ENCODE measurements at regions not wholly inside any gene's neighbourhood (a gene's known extent, or its start where the extent isn't known, plus 50 kb on each side); places are given as distances from the start of the nearest gene placed in this dataset.

DNA sequence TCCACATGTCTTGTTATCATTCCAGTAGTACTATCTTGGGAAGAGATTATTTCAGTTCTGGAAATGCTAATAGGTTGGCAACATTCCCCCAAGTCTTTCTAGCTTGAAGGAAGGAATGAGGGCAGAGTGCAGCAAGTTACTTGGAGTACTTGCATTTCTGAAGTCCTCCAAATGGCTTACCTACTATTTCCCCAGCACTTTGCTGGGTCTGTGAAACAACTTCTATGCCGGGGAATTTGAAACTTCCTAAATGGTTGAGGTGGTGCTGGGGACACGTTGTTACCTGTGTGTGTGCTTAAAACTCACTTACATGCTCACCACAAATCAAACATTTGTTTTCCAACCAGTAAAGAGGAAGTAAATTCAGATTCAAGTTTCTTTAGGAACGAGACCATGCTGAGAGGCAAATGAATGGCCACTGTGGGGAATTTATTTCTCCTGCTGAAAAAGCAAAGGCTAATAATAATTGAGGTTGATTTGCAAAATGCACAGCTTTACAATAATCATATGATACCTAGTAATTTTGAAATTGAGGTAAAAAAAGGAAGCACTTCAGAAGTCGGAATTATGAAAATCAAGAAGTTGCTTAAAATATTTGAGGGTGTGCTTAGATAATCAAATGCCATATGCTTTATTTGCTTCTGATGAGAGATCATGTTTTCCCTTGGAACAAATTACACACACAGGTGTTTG, 1167.7 kb upstream of the ZEB2 start:
- no peak overlapping the region for H3K4me3 Mint-ChIP-seq
- no peaks in the 10 kb centered on the region for H3K9me3 Mint-ChIP-seq
- no peaks in the 10 kb centered on the region for H3K36me3 Mint-ChIP-seq
- no peaks in the 10 kb centered on the region for H3K27me3 Mint-ChIP-seq
- no peak overlapping the region for H3K27ac Mint-ChIP-seq
- H3K4me1 Mint-ChIP-seq: no peaks in the 10 kb centered on the region

DNA sequence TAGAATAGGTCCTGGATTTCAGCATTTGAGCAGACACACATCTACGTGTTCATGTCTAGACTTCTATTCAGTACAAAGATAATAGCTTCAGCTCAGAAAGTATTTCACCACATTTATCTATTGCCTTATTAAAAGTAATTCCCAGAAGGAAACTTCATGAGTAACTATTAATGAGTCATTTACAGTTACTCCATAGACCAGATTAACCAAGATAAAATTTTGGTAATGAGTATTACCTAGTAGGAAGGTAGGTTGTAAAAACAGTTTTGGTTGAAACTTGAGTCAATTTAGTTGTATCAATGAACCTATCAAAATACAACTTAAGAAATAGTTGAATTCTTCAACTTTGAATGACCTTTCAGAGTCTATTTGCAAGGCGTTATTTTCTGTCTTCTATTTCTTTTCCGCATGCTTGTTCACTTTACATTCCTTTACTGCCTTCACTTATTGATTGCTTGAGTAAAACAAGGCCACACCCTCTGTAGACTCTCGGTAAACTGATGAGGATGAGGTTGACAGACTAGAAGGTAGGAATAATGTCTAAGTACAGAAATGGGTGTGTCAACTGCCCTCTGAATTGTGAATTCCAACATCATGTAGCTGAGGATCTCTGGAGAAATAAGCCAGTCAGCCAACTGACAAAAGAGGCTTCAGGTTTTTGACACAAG, 1165.6 kb upstream of the ZEB2 start:
- Mint-ChIP-seq H3K4me3 (no peak overlapping the region), H3K36me3 (no peaks in the 10 kb centered on the region), H3K27ac (no peak overlapping the region), H3K4me1 (no peaks in the 10 kb centered on the region), H3K9me3 (no peaks in the 10 kb centered on the region), H3K27me3 (no peaks in the 10 kb centered on the region)

- no peaks in the 10 kb centered on the region for H3K4me1 Mint-ChIP-seq
- no peak overlapping the region for H3K27ac Mint-ChIP-seq
- H3K9me3 Mint-ChIP-seq: no peaks in the 10 kb centered on the region
- H3K36me3 Mint-ChIP-seq: no peaks in the 10 kb centered on the region
- no peaks in the 10 kb centered on the region for H3K27me3 Mint-ChIP-seq
- H3K4me3 Mint-ChIP-seq: no peak overlapping the region
Measured at GRCh38 chr2:145682546-145683157, 1162.7 kb upstream of the ZEB2 start.

- Mint-ChIP-seq H3K9me3 (no peaks in the 10 kb centered on the region), H3K27me3 (no peaks in the 10 kb centered on the region), H3K27ac (no peak overlapping the region), H3K4me3 (no peak overlapping the region), H3K36me3 (no peaks in the 10 kb centered on the region), H3K4me1 (no peaks in the 10 kb centered on the region)
Measured at GRCh38 chr2:145680276-145680675, 1160.4 kb upstream of the ZEB2 start.

GRCh38 chr2:145677371-145677770, 1157.5 kb upstream of the ZEB2 start:
- Mint-ChIP-seq H3K4me1 (no peaks in the 10 kb centered on the region), H3K4me3 (no peak overlapping the region), H3K9me3 (peaks cover 5% of the 10 kb centered on the region), H3K27me3 (no peaks in the 10 kb centered on the region), H3K36me3 (no peaks in the 10 kb centered on the region), H3K27ac (no peak overlapping the region)

DNA sequence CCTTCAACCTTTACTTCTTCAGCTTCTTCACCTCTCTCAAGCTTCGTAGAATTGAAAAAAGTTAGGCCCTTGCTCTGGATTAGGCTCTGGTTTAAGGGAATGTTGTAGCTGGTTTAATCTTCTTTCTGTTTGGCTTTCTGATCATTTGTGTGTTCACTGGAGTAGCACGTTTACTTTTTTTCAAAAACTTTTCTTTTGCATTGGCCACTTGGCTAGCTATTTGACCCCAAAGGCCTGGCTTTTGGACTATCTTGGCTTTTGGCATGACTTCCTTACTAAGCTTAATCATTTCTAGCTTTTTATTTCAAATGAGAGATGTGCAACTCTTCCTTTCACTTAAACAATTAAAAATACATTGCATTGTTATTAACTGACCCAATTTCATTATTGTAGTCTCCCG, 1154.8 kb upstream of the ZEB2 start:
- no peaks in the 10 kb centered on the region for H3K4me1 Mint-ChIP-seq
- no peak overlapping the region for H3K27ac Mint-ChIP-seq
- H3K27me3 Mint-ChIP-seq: no peaks in the 10 kb centered on the region
- H3K9me3 Mint-ChIP-seq: peaks cover 5% of the 10 kb centered on the region
- H3K36me3 Mint-ChIP-seq: no peaks in the 10 kb centered on the region
- no peak overlapping the region for H3K4me3 Mint-ChIP-seq

DNA sequence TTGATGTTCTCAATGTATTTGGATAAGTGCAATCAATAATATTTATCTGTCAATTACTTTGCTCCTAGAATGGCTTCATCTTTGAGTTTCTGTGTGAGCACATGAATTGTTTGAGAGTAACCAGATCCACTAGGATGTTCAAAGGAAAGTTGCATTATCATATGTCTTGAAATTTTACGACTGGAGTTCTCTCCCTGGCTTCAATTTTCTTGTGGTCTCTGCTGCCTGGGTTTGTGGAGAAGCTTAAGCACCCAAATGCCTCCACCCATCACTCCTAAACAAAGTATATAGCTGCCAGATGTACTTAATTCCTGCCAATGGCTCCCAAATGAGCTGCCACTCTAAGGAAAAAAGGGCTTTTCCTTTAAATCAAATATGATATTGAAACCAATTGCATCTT, 1149.4 kb upstream of the ZEB2 start:
- Mint-ChIP-seq H3K4me1 (no peaks in the 10 kb centered on the region), H3K36me3 (no peaks in the 10 kb centered on the region), H3K9me3 (no peaks in the 10 kb centered on the region), H3K27me3 (no peaks in the 10 kb centered on the region), H3K27ac (no peak overlapping the region), H3K4me3 (no peak overlapping the region)

- no peak overlapping the region for H3K27ac Mint-ChIP-seq
- H3K4me3 Mint-ChIP-seq: no peak overlapping the region
- no peaks in the 10 kb centered on the region for H3K4me1 Mint-ChIP-seq
- no peaks in the 10 kb centered on the region for H3K9me3 Mint-ChIP-seq
- no peaks in the 10 kb centered on the region for H3K36me3 Mint-ChIP-seq
- H3K27me3 Mint-ChIP-seq: no peaks in the 10 kb centered on the region
Measured at GRCh38 chr2:145666552-145666951, 1146.6 kb upstream of the ZEB2 start.

DNA sequence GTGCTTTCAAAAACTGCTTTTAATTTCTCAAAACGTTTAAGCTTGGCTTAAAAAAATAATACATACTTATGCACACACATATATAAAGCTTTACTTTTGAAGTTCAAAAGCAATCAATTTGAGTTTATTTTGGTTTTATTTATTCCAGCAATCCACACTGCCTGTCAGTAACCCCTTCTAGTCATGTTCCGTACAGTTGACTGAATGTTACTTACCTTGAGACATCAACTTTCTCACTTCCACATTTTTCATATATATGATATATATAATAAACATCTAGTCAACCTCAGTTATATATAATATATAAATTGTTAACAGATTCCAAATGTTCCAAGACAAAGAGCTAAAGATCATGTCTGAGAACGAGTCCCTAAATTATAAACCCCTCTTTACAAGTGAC, 1137.3 kb upstream of the ZEB2 start:
- Mint-ChIP-seq H3K4me1 (no peaks in the 10 kb centered on the region), H3K9me3 (no peaks in the 10 kb centered on the region), H3K27ac (no peak overlapping the region), H3K27me3 (no peaks in the 10 kb centered on the region), H3K4me3 (no peak overlapping the region), H3K36me3 (no peaks in the 10 kb centered on the region)

- Mint-ChIP-seq H3K27me3 (no peaks in the 10 kb centered on the region), H3K27ac (no peak overlapping the region), H3K4me3 (no peak overlapping the region), H3K9me3 (peaks cover 4% of the 10 kb centered on the region), H3K36me3 (no peaks in the 10 kb centered on the region), H3K4me1 (no peaks in the 10 kb centered on the region)
Measured at GRCh38 chr2:145655165-145655765, 1135.3 kb upstream of the ZEB2 start.

- Mint-ChIP-seq H3K9me3 (peaks cover 9% of the 10 kb centered on the region), H3K4me3 (no peak overlapping the region), H3K4me1 (no peaks in the 10 kb centered on the region), H3K36me3 (no peaks in the 10 kb centered on the region), H3K27me3 (no peaks in the 10 kb centered on the region), H3K27ac (no peak overlapping the region)
Measured at GRCh38 chr2:145654746-145655145, 1134.8 kb upstream of the ZEB2 start.

DNA sequence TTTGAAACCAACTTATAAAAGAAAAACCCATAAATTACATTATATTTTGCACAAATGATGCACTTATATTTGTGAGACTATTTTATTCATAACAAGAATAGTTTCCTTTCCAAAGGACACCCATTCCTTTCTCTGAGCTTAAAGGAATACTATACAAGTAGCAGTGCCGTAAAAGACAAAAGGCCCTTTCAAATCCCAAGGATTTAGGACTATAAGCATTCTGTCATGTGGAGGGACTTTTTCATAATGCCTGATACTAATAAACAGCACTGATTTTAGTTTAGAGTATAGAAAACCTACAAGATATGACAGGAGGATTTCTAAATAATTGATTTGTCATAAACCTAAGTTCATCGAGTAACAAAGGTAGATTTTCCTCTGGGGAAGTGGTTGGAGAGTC, 1134.2 kb upstream of the ZEB2 start:
- Mint-ChIP-seq H3K36me3 (no peaks in the 10 kb centered on the region), H3K9me3 (peaks cover 9% of the 10 kb centered on the region), H3K27me3 (no peaks in the 10 kb centered on the region), H3K4me3 (no peak overlapping the region), H3K4me1 (no peaks in the 10 kb centered on the region), H3K27ac (no peak overlapping the region)

GRCh38 chr2:145653553-145653952, 1133.6 kb upstream of the ZEB2 start:
- Mint-ChIP-seq H3K9me3 (peaks cover 9% of the 10 kb centered on the region), H3K27me3 (no peaks in the 10 kb centered on the region), H3K36me3 (no peaks in the 10 kb centered on the region), H3K4me1 (no peaks in the 10 kb centered on the region), H3K4me3 (no peak overlapping the region), H3K27ac (no peak overlapping the region)

DNA sequence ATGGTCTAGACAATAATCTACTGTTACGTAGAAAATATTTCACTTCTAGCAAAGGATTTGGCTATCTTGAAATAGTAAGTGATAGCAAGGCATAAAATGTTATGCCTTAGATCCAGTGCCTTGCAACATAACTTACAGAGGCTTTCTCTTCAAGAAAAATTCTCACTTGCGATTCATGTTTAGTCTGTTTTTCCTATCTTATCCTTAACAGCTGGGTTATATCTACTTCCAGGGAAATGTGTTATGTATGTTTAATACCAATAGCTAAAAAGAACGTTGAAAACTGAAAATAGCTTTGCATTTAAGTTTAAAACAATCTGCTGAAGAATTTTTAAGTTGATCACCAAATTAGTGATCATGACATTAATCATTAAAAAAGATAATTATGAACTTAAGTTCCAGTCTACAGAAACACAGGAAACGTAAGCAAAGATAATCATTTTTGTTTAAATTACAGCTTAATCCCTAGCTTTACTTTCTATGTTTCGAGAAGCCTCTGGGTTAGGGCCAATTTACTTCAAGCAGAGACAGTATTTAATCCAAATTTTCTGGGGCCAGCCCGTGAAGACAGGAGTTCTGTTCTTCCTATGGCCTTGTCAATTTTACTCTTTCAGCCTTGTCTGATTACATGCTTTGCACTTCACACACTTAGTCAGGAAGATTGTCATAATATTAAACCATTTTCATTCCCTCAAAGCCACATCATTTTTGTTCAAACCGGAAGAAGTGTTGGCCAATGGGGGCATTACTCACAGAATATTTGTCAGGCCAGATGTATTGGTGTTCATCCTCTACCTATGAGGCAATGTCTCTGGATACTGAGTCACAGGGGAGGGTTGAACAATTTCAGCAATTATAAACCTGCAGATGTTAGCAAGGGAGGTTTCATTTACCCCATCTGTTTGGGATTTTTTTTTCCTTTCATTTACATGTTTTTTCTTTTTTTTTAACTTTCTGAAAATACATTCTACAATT, 1132.9 kb upstream of the ZEB2 start:
- Mint-ChIP-seq H3K9me3 (peaks cover 9% of the 10 kb centered on the region), H3K4me1 (no peaks in the 10 kb centered on the region), H3K27ac (no peak overlapping the region), H3K36me3 (no peaks in the 10 kb centered on the region), H3K27me3 (no peaks in the 10 kb centered on the region), H3K4me3 (no peak overlapping the region)

DNA sequence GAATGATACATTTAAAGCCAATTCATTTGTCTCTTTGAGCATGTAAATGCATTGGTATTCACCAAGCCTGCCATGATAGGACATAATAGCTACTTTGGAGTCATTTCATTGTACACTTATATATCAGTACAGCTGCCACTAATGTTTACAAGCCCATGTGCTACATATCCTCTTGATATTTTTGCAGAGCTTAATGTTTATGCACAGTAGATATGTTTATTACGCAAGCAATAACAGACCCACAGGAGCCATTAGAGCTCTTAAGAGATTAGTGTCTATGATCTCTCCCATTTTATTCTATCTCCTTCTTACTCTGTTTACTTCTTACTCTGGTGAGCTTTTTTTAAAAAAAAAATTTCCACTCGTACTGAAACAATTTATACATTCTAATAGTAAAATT, 1132.1 kb upstream of the ZEB2 start:
- H3K27me3 Mint-ChIP-seq: no peaks in the 10 kb centered on the region
- H3K4me1 Mint-ChIP-seq: no peaks in the 10 kb centered on the region
- no peak overlapping the region for H3K27ac Mint-ChIP-seq
- H3K9me3 Mint-ChIP-seq: peaks cover 9% of the 10 kb centered on the region
- H3K4me3 Mint-ChIP-seq: no peak overlapping the region
- H3K36me3 Mint-ChIP-seq: no peaks in the 10 kb centered on the region

Data from activated naive CD4-positive, alpha-beta T cell treated with anti-CD3 and anti-CD28 coated beads, Interleukin-2, amount 50 U/mL, for 24 hours (primary cell).